Left lung (tissue), 4 donors: ENCODE measurements at regions not wholly inside any gene's neighbourhood (a gene's known extent, or its start where the extent isn't known, plus 50 kb on each side); places are given as distances from the start of the nearest gene placed in this dataset.

Experiments
- ATAC-seq: fragments of 200-7000 bp; cut with Tn5 transposase; one replicate; pipeline ENCODE4 v1.9.1; 2020; ENCODE audit warnings: moderate library complexity
- DNase-seq, 4 donors: peaks; one replicate each; pipeline ENCODE4 v3.0.0-alpha.2; 2013 to 2020
- H3K27ac ChIP-seq, 2 donors: fragments of 200-600 bp; sonication (generic) in 1 of 2; one replicate each; pipeline versions ENCODE4 v1.5.0 to v1.8.0; 2020 to 2021
- H3K27me3 ChIP-seq, 2 donors: fragments of 200-600 bp; sonication (generic) in 1 of 2; one replicate each; pipeline versions ENCODE4 v1.5.0 to v1.8.0; 2020 to 2021
- H3K36me3 ChIP-seq, 2 donors: fragments of 200-600 bp; sonication (generic) in 1 of 2; one replicate each; pipeline versions ENCODE4 v1.5.0 to v1.8.0; 2020 to 2021
- H3K4me1 ChIP-seq, 2 donors: fragments of 200-600 bp; one replicate each; pipeline ENCODE4 v1.8.0; 2021
- H3K4me3 ChIP-seq, 2 donors: fragments of 200-600 bp; sonication (generic) in 1 of 2; one replicate each; pipeline versions ENCODE4 v1.5.0 to v1.8.0; 2020 to 2021; ENCODE audit warnings: mild to moderate bottlenecking in 1 of 2
- H3K9me3 ChIP-seq, 2 donors: fragments of 200-600 bp; sonication (generic) in 1 of 2; one replicate each; pipeline versions ENCODE4 v1.5.0 to v1.8.0; 2020 to 2021
- intact Hi-C, 2 donors: fragments of 100-400 bp; cut with DNase I; formaldehyde crosslinking; loops; one replicate each; pipeline versions ENCODE4 v1.11.2 to v1.14.2; 2022
- TF ChIP-seq, protein P1 (sequence below), 2 donors: fragments of 200-600 bp; sonication (generic) in 1 of 2; IDR thresholded peaks; one replicate each; pipeline versions ENCODE4 v1.5.0 to v1.8.0; 2021; ENCODE audit warnings: antibody characterized with exemption in 2 of 2
- donor health status: DM: no; HTN: yes; CAD: no.
- donor health status: DM: no; HTN: no; CAD: no.

DNA sequence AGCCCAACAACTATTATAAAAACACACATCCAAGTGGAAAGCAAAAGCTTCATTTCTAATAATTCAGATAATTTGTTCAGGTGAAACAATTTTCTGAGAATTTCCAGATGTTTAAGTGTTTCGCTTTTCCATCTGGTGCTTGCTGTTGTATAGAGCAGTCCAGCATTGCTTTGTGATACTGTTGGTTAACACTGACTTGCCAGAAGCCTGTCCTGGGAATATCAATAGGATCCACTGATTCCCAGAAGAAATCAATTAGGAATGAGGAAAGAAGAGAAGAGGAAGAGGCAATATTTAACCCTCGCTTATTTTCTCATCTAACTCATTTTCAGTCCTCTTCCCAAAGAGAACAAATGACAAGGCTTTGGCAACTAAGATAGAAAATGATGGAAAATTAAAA, 94.9 kb upstream of the DDIT4L start:
- DNase-seq (no peak), ATAC-seq (no peak)
- Histone ChIP-seq H3K9me3 (no peaks in the 10 kb centered on the region), H3K27me3 (no peaks in the 10 kb centered on the region), H3K36me3 (no peaks in the 10 kb centered on the region), H3K4me3 (no peak overlapping the region), H3K27ac (no peak overlapping the region), H3K4me1 (no peaks in the 10 kb centered on the region)
- intact Hi-C loops = no loop called here
- TF ChIP-seq, protein P1, sequence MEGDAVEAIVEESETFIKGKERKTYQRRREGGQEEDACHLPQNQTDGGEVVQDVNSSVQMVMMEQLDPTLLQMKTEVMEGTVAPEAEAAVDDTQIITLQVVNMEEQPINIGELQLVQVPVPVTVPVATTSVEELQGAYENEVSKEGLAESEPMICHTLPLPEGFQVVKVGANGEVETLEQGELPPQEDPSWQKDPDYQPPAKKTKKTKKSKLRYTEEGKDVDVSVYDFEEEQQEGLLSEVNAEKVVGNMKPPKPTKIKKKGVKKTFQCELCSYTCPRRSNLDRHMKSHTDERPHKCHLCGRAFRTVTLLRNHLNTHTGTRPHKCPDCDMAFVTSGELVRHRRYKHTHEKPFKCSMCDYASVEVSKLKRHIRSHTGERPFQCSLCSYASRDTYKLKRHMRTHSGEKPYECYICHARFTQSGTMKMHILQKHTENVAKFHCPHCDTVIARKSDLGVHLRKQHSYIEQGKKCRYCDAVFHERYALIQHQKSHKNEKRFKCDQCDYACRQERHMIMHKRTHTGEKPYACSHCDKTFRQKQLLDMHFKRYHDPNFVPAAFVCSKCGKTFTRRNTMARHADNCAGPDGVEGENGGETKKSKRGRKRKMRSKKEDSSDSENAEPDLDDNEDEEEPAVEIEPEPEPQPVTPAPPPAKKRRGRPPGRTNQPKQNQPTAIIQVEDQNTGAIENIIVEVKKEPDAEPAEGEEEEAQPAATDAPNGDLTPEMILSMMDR (IDR thresholded peaks at IDR 0.05) = no peak

DNA sequence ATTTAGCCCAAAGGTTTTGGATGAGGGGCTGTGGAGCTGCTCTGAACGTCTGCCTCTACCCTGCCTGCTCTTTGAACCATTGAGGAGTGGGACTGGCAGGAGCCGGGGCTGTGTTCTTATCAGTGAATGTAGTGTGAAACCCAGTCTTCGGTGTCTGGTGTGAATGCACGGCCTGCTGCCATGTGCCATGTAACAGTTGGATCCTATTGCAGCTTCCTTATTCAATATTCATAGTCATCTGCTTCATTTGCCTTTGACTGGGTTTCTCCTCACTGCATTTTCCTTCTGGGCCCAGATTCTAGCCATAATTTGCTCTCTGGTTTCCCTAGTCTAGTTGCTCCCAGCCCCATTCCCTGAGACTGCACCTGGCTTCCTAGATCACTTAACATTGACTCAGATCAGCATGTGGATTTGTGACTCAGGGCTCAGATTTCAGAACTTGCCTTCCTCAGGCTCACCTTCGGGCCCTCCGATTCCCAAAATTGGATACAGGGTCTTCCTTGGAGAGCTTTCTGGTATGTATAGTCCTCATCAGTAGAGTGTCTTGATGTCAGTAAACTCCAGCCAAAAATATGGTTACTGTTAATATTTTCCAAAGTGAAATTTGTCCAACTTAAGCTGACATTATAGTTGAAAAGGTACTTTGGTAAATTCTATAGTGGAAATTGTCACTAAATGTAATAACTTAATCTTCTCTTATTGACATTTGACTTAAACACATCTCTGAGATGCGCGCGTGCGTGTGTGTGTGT, 94.0 kb upstream of the DDIT4L start:
- Histone ChIP-seq H3K9me3 (no peaks in the 10 kb centered on the region), H3K27me3 (no peaks in the 10 kb centered on the region), H3K4me1 (no peaks in the 10 kb centered on the region), H3K27ac (no peak overlapping the region), H3K4me3 (no peak overlapping the region), H3K36me3 (no peaks in the 10 kb centered on the region)
- TF ChIP-seq, protein P1 (IDR thresholded peaks at IDR 0.05) = no peak
- ATAC-seq = no peak
- intact Hi-C loops = no loop called here
- DNase-seq = peak in 1 of 4 donors; percentile 35

DNA sequence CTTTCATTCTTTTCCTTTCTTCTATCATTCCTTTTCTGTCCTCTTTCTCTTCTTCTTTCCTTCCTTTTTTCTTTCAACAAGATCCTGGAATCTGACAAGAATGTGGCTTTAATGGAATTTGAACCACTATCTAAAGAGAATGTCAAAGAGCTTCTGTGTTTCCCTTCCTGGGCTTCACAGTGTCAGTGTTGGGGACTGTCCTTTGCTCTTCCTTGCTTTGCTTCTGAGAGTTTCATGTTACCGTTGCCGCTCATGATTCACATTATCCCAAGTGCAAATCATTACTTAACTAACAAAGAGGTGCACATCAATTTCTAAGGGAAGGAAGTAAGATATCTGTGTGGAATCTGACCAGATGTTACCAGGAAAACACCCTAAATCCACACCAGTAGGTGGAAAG, 90.5 kb upstream of the DDIT4L start:
- no peaks in the 10 kb centered on the region for H3K36me3 ChIP-seq
- H3K4me1 ChIP-seq = no peaks in the 10 kb centered on the region
- H3K27me3 ChIP-seq = no peaks in the 10 kb centered on the region
- DNase-seq = no peak
- TF ChIP-seq, protein P1 (IDR thresholded peaks at IDR 0.05) = no peak
- no peak overlapping the region for H3K27ac ChIP-seq
- H3K9me3 ChIP-seq = no peaks in the 10 kb centered on the region
- ATAC-seq = no peak
- H3K4me3 ChIP-seq = no peak overlapping the region
- intact Hi-C loops = no loop called here

DNA sequence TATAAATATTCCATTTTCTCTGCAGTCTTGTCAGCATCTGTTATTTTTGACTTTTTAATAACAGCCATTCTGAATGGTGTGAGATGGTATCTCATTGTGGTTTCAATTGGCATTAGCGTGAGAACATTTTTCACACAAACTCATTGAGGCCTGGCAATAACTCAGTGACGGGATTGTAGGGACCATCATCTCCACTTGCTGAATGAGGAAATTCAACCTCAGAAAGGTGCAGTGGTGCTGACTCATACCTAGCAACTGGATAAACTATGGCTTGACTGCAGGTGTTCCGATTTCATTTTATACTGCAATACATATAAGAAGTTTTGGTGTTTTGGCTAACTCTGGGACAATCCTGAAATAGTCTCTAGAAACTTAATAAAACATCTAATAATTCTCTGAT, 88.3 kb upstream of the DDIT4L start:
- Histone ChIP-seq H3K4me1 (no peaks in the 10 kb centered on the region), H3K9me3 (no peaks in the 10 kb centered on the region), H3K27ac (no peak overlapping the region), H3K36me3 (no peaks in the 10 kb centered on the region), H3K27me3 (no peaks in the 10 kb centered on the region), H3K4me3 (no peak overlapping the region)
- TF ChIP-seq, protein P1 (IDR thresholded peaks at IDR 0.05) = no peak
- no peak for DNase-seq
- ATAC-seq = no peak
- intact Hi-C loops = no loop called here

DNA sequence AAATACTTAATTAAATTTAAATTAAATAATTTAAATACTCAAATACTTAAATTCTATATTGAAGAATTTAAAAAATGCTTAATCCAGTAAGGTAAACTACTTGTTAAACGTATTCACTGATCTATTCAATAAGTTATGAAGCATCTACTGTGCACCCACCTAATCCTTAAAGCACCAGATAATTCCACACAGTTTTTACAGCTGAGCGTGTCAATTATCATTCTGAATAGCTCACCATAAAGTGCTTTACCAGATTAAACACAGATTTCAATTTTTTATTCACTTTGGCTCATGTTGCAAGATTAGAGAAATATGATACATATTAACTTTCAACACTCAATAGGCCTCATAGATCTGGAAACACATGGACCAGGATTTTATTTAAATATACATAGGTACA, 79.2 kb upstream of the DDIT4L start:
- Histone ChIP-seq H3K4me1 (no peaks in the 10 kb centered on the region), H3K36me3 (no peaks in the 10 kb centered on the region), H3K27ac (no peak overlapping the region), H3K9me3 (no peaks in the 10 kb centered on the region), H3K27me3 (no peaks in the 10 kb centered on the region), H3K4me3 (no peak overlapping the region)
- ATAC-seq (no peak), DNase-seq (no peak)
- TF ChIP-seq, protein P1 (IDR thresholded peaks at IDR 0.05) = no peak
- intact Hi-C loops = no loop called here
